ENCODE measurements at regions not wholly inside any gene's neighbourhood (a gene's known extent, or its start where the extent isn't known, plus 50 kb on each side); places are given as distances from the start of the nearest gene placed in this dataset.

GRCh38 chr7:114755856-114756255 is 166.0 kb upstream of the MDFIC start:
- H3K4me3 ChIP-seq (ENCODE audit: low read depth, low read length) = no peak overlapping the region
- TF ChIP-seq, protein P1, sequence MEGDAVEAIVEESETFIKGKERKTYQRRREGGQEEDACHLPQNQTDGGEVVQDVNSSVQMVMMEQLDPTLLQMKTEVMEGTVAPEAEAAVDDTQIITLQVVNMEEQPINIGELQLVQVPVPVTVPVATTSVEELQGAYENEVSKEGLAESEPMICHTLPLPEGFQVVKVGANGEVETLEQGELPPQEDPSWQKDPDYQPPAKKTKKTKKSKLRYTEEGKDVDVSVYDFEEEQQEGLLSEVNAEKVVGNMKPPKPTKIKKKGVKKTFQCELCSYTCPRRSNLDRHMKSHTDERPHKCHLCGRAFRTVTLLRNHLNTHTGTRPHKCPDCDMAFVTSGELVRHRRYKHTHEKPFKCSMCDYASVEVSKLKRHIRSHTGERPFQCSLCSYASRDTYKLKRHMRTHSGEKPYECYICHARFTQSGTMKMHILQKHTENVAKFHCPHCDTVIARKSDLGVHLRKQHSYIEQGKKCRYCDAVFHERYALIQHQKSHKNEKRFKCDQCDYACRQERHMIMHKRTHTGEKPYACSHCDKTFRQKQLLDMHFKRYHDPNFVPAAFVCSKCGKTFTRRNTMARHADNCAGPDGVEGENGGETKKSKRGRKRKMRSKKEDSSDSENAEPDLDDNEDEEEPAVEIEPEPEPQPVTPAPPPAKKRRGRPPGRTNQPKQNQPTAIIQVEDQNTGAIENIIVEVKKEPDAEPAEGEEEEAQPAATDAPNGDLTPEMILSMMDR (conservative IDR thresholded peaks at IDR 0.05; ENCODE audit: low read depth, low read length) = no peak
- no peak for DNase-seq (ENCODE audit: low read depth)

GRCh38 chr7:114758661-114759227 is 163.2 kb upstream of the MDFIC start:
- no peak for DNase-seq (ENCODE audit: low read depth)
- no peak overlapping the region for H3K4me3 ChIP-seq (ENCODE audit: low read depth, low read length)
- TF ChIP-seq, protein P1 (conservative IDR thresholded peaks at IDR 0.05; ENCODE audit: low read depth, low read length) = no peak

GRCh38 chr7:114759347-114760062 is 162.4 kb upstream of the MDFIC start:
- DNase-seq (ENCODE audit: low read depth) = peak; percentile 14
- TF ChIP-seq, protein P1 (conservative IDR thresholded peaks at IDR 0.05; ENCODE audit: low read depth, low read length) = no peak
- no peak overlapping the region for H3K4me3 ChIP-seq (ENCODE audit: low read depth, low read length)

- TF ChIP-seq, protein P1 (conservative IDR thresholded peaks at IDR 0.05; ENCODE audit: low read depth, low read length) = no peak
- H3K4me3 ChIP-seq (ENCODE audit: low read depth, low read length) = no peak overlapping the region
- DNase-seq (ENCODE audit: low read depth) = no peak
Observed at GRCh38 chr7:114760477-114760876, 161.4 kb upstream of the MDFIC start.

DNA sequence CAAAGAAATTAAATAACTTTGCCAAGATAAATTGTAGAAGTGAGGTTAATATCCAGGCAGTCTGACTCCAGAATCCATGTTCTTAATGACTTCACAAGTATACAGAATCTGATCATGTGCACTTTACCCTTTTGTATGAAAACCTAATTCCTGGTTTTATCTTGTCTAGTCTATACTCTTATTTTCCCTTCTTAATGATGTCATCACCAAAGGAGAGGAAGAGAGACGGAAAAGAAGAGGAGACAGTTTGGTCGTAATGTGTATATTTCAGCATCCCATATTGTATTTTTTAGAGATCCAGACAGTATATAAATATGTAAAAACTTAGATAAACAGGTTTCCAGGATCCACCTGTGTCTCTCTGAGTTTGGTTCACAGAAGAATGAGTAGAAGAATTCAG is 159.9 kb upstream of the MDFIC start:
- DNase-seq (ENCODE audit: low read depth) = no peak
- no peak overlapping the region for H3K4me3 ChIP-seq (ENCODE audit: low read depth, low read length)
- TF ChIP-seq, protein P1 (conservative IDR thresholded peaks at IDR 0.05; ENCODE audit: low read depth, low read length) = no peak

GRCh38 chr7:114765331-114766040 is 156.4 kb upstream of the MDFIC start:
- no peak for DNase-seq (ENCODE audit: low read depth)
- TF ChIP-seq, protein P1 (conservative IDR thresholded peaks at IDR 0.05; ENCODE audit: low read depth, low read length) = no peak
- no peak overlapping the region for H3K4me3 ChIP-seq (ENCODE audit: low read depth, low read length)

Measured in choroid plexus epithelial cell (primary cell).